ENCODE measurements at regions not wholly inside any gene's neighbourhood (a gene's known extent, or its start where the extent isn't known, plus 50 kb on each side); places are given as distances from the start of the nearest gene placed in this dataset.

- TF ChIP-seq SUZ12 (IDR thresholded peaks at IDR 0.05) (no peak), SP1 (IDR thresholded peaks at IDR 0.05) (no peak), FOXM1 (IDR thresholded peaks at IDR 0.05; ENCODE audit: borderline replicate concordance) (no peak), ZNF384 (IDR thresholded peaks at IDR 0.05) (no peak), HDGF (IDR thresholded peaks at IDR 0.05; ENCODE audit: borderline replicate concordance) (no peak), ELF4 (IDR thresholded peaks at IDR 0.05) (no peak), ARNT (IDR thresholded peaks at IDR 0.05) (no peak), FOXA1 (IDR thresholded peaks at IDR 0.05) (no peak), CTBP1 (IDR thresholded peaks at IDR 0.05; ENCODE audit: borderline replicate concordance) (no peak)
- TF ChIP-seq, protein P1, sequence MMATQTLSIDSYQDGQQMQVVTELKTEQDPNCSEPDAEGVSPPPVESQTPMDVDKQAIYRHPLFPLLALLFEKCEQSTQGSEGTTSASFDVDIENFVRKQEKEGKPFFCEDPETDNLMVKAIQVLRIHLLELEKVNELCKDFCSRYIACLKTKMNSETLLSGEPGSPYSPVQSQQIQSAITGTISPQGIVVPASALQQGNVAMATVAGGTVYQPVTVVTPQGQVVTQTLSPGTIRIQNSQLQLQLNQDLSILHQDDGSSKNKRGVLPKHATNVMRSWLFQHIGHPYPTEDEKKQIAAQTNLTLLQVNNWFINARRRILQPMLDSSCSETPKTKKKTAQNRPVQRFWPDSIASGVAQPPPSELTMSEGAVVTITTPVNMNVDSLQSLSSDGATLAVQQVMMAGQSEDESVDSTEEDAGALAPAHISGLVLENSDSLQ (IDR thresholded peaks at IDR 0.05), result no peak
Observed at GRCh38 chr2:236671896-236672562, 102.4 kb downstream of the ACKR3 start.

Measured in HEK293T (cell line).